NCI-H69 (cell line): ENCODE measurements at regions not wholly inside any gene's neighbourhood (a gene's known extent, or its start where the extent isn't known, plus 50 kb on each side); places are given as distances from the start of the nearest gene placed in this dataset.
"Not testable (repeated sequence)": the region's sequence is repeated elsewhere in the genome, so short reads cannot be mapped to it uniquely, and the experiment has no call there.

Experiments
- DNase-seq: peaks from one replicate; lab custom pipeline; 2025; lab: John Stamatoyannopoulos, UW

- no peak for DNase-seq
Measured at GRCh38 chr17:68780596-68780995, 174.6 kb downstream of the ABCA8 start.

DNA sequence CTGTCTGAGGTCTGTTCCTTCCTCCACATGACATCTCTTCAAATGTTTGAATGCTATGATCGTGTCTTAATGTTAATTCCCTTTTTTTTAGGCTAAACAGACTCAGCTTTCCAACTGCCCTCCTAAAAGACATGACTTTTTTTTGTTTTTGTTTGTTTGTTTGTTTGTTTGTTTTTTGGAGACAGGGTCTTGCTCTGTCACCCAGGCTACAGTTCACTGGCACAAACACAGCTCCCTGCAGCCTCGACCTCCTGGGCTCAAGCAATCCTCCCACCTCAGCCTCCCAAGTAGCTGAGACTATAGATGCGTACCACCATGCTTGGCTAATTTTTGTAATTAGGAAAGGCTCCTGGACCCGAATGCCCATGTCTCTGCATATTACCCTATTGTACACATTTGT is 176.5 kb downstream of the ABCA8 start:
- DNase-seq, result no peak

DNA sequence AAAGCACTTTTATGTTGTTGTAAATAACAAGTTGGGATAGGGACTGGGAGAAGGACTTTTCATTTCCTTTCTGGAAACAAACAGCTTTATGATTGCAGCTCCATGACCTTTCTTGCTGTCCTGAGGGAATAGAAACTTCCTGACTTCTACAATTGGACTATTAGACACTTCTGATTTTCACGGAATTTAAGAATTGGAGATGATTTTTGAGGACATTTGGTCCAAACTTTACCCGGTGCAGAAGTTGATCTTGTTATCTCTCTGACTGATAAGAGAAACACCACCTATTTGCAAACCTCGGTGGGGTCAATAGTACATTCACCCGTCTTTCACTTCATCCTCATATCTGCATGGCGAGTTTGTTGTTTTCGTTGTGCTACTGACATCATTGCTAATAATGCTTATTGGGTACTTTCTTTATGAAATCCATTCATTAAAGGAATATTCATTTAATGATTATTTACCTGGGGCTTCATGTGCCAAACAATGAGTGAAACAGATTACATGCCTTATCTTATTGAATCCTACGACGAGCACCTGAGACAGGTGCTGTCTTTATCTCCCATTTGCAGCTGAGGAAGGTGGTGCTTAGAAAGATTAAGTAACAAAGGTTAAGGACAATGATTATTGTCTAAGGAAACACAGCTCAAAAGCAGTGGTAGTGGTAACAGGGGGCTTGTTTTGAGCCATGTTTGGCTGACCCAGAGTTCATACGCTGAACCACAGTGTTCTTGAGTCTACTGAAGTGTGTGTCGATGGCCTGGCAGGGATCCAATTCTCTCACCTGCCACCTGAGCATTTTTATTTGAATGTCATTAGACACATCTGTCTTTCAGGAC is 176.9 kb upstream of the FAM20A start:
- DNase-seq, result peak; percentile 56

GRCh38 chr17:68777243-68777855 is 176.2 kb upstream of the FAM20A start:
- peak; percentile 52 for DNase-seq

- no peak for DNase-seq
Measured at GRCh38 chr17:68776451-68776850, 175.3 kb upstream of the FAM20A start.

DNA sequence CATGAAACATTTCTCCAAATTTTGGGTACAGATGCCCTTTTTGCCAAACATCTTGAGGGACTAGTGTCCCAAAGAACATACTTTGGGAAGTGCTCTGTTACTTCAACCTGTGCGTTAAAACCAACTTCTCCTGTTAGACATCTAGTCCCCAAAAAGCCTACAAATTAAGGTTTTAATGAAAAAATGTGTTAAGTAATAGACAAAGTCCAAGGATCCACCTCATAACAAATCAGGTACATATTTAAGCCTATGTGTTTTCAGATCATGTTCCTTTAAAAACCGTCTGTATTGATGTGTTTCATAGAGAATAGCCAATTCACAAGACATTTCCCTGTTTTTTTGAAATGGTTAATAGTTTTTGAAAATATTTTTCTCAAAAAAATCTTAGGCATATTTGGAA is 174.8 kb upstream of the FAM20A start:
- DNase-seq, result no peak

DNA sequence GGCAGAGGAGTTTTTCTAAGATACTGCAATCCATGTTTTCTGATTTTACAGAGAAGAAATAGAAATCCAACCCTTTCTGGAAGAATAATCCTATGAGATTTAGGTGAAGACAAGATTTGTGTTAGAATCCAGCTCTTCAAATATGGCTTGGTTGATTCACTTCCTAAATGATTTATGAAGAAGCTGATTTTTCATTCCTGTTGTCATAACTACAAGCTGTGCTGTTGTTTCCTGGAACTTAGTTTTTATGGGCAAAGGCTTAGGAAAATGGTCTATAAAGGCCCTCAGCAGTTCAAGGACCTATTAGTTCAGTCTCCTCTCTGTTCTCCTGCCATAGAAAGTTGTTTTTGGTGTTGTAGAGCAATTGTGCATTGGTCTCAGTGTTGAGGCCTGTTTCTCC is 174.2 kb upstream of the FAM20A start:
- DNase-seq, result no peak

DNA sequence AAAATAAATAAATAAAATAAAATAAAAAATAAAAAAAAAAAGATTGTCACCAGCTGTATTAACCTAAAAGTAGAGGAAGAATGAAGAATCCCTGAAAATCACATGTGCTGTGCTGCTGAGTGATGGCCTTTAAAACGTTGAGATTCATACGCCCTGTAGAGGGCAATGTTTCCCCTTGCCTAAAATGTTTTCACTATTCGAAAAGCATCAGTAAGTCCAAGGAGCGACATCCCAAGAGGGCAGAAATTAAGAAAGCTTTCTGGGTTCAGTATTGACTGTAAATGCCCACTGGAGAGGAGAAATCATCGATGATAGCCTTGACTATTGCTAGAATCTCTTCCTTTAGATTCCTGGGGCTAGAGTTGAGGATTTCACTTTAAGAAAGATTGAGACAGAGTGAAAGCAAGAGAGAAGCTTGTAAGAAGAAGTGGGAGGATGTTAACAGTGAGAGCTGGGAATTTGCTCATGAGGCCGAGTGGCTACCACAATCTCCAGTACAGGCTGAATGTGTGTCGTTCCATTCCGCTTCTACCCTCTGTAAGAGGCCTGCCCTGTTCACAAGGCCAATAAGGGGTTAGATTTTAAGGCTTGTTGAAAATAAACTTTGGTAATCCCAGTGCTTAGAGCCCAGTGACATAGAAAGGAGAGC is 170.8 kb upstream of the FAM20A start:
- peak; percentile 45 for DNase-seq

DNA sequence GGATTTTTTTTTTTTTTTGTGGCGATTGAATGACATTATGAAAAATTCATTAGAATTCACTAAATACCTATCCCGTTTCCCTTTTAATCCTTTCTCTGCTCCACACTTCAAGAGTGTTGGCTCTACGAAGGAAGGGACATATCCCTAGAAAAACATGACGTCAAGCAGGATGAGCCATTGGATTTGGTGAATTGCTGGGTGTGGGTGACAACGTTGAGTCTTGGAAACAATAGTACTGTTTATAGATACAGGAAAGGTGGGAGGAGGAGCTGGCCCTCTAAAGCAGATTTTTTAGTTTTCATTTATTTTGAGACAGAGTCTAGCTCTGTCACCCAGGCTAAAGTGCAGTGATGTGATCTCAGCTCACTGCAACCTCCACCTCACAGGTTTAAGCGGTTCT is 167.6 kb upstream of the FAM20A start:
- no peak for DNase-seq

DNA sequence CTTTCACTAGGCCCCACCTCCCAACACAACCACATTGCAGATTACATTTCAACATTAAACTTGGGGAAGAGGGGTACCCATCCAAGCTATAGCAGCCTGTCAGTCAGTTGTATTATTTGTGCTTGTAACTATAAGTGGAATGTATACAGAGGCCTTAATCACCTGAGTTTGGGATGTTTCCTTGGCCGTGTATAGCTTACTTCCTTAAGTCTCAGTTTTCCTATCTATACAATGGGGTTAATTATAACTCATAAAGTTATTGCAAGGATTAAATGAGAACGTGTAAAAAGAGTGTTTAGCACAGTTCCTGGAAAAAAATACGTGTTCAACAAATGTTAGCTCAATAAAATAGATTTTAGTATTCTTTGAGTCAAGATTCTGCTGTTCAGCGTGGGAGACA is 165.5 kb upstream of the FAM20A start:
- DNase-seq, result no peak

GRCh38 chr17:68763562-68763961 is 162.4 kb upstream of the FAM20A start:
- DNase-seq, result no peak

GRCh38 chr17:68762911-68763310 is 161.7 kb upstream of the FAM20A start:
- no peak for DNase-seq

DNA sequence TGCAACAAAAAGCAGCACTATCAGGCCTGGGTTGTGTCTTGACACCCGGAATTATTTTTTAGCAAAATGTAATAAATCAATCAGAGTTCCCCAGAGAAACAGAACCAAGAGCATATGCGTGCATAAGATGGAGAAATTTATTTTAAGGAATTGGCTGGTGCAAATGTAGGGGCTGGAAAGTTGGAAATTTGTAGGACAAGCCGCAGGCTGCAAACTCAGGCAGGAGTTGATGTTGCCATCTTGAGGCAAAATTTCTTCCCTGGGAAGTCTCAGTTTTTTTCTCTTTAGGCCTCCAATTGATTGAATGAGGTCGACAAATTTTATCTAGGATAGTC is 158.9 kb upstream of the FAM20A start:
- no peak for DNase-seq

- DNase-seq, result peak; percentile 86
Measured at GRCh38 chr17:68759343-68760140, 158.4 kb upstream of the FAM20A start.

GRCh38 chr17:68759002-68759342 is 157.8 kb upstream of the FAM20A start:
- no peak for DNase-seq

- DNase-seq, result not testable (repeated sequence)
Measured at GRCh38 chr17:68757866-68758757, 156.9 kb upstream of the FAM20A start.

- no peak for DNase-seq
Measured at GRCh38 chr17:68753985-68754769, 153.0 kb upstream of the FAM20A start.

DNA sequence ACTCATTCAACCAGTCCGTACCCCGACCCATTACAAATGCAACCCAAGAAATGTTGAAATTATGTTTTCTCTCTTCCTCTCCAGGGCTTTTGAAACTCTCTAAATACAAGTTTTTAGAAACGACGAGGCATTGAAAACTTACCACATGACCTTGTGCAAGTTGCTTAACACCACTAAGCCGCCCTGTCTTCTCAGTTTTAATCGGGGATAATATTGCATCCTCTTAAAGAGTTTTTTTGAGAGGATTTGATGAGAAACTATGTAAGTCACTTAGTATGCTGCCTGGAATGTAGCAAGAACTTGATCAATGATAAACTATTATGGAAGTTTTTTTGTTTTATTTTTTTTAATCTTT is 149.0 kb upstream of the FAM20A start:
- DNase-seq, result no peak

DNA sequence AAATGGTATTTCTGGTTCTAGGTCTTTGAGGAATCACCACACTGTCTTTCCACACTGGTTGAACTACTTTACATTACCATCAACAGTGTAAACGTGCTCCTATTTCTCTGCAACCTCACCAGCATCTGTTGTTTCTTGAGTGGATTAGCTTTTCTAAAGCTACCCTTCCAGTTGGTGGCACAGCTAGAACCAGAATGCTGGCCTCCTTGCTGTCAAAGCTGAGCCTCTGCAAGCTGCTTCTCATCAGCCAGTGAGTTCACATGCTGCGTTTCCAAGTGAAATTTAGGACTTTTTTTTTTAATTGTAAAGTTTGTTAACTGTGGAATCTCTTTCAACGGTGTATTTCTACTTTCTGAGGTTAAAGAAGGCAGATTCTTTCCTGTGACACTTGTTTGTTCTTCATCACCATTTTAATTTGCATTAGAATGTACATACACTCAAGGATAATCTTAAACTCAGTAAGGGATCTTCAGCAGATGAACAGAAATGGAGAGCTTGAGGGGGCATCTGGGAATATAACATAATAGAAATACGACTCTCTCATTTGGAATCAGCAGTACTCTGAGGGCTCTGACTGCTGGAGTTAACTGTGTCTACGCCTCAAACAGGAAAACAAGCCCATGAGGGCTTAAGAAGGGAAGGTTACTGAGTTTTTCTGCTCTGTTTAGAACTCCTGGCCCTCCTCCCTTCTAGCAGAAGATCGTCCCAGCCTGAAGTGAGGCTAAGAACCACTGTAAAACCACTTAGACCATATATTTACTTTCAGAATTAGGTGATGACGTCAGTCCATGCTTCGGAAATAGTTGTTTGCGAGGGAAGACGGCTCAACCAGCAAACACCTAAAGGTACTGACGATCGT is 148.4 kb upstream of the FAM20A start:
- no peak for DNase-seq

- no peak for DNase-seq
Measured at GRCh38 chr17:68748381-68748780, 147.2 kb upstream of the FAM20A start.
